MCF 10A (cell line): ENCODE measurements at regions not wholly inside any gene's neighbourhood (a gene's known extent, or its start where the extent isn't known, plus 50 kb on each side); places are given as distances from the start of the nearest gene placed in this dataset.

Source experiments
- BruUV-seq: library from RNA; stranded (reverse); fragments of 400-500 nt; replicated peaks from 2 replicates; lab custom pipeline; 2021; lab: Mats Ljungman, UMichigan
- CTCF ChIA-PET: fragments of 300-600 bp; sonication (Branson Sonifier 250); formaldehyde crosslinking; extraction: SDS; loops from one replicate; lab custom pipeline; 2021; ENCODE audit warnings: antibody characterized with exemption, inconsistent platforms; lab: Yijun Ruan, JAX
- POLR2A ChIA-PET: fragments of 300-600, 350-650 bp; sonication (Branson Sonifier 250); formaldehyde crosslinking; extraction: SDS; loops from one replicate; lab custom pipeline; 2020; ENCODE audit warnings: antibody characterized with exemption, inconsistent platforms; lab: Yijun Ruan, JAX
- DNase-seq: peaks from one replicate; pipeline ENCODE4 v3.0.0-alpha.2; 2018; ENCODE audit not compliant: unreplicated experiment
- H3K27ac Mint-ChIP-seq: one replicate; pipeline ENCODE4 v1.8.0; 2022; ENCODE audit warnings: mild to moderate bottlenecking, low read depth, mixed read lengths; ENCODE audit not compliant: unreplicated experiment
- H3K27me3 Mint-ChIP-seq: one replicate; pipeline ENCODE4 v1.8.0; 2022; ENCODE audit warnings: mixed read lengths; ENCODE audit not compliant: insufficient read depth, unreplicated experiment
- H3K36me3 Mint-ChIP-seq: one replicate; pipeline ENCODE4 v1.8.0; 2022; ENCODE audit warnings: mild to moderate bottlenecking, moderate library complexity, mixed read lengths; ENCODE audit not compliant: insufficient read depth, unreplicated experiment
- H3K4me1 Mint-ChIP-seq: one replicate; pipeline ENCODE4 v1.8.0; 2022; ENCODE audit warnings: mixed read lengths; ENCODE audit not compliant: insufficient read depth, unreplicated experiment
- H3K4me3 Mint-ChIP-seq: one replicate; pipeline ENCODE4 v1.8.0; 2022; ENCODE audit warnings: mild to moderate bottlenecking, moderate library complexity, mixed read lengths; ENCODE audit not compliant: unreplicated experiment
- H3K9me3 Mint-ChIP-seq: one replicate; pipeline ENCODE4 v1.8.0; 2022; ENCODE audit warnings: mixed read lengths; ENCODE audit not compliant: unreplicated experiment
- CTCF ChIP-seq: fragments of 200-600 bp; IDR thresholded peaks from one replicate; pipeline ENCODE4 v1.8.0; 2022; ENCODE audit warnings: antibody characterized with exemption, mild to moderate bottlenecking; ENCODE audit not compliant: unreplicated experiment
- intact Hi-C: fragments of 100-400 bp; cut with micrococcal nuclease; formaldehyde crosslinking; loops from 2 replicates; pipeline ENCODE4 v1.14.1; 2022

GRCh38 chr14:23723911-23724310 lies 87.7 kb downstream of the DHRS2 start:
- POLR2A ChIA-PET = no interaction called here
- H3K36me3 Mint-ChIP-seq = no peaks in the 10 kb centered on the region
- CTCF ChIA-PET = interaction anchor here (0.6 to 0.8 kb wide), 2 partner anchors 118 to 187 kb away, joined by 3 to 4 read pairs; no protein-coding TSS in a partner anchor

GRCh38 chr14:23725528-23725927 lies 89.4 kb downstream of the DHRS2 start:
- Mint-ChIP-seq H3K4me1 (peaks cover 7% of the 10 kb centered on the region), H3K27ac (no peak overlapping the region), H3K27me3 (no peaks in the 10 kb centered on the region), H3K4me3 (no peak overlapping the region), H3K9me3 (no peaks in the 10 kb centered on the region), H3K36me3 (no peaks in the 10 kb centered on the region)
- no peak for DNase-seq
- BruUV-seq = no TSS peak
- ChIA-PET POLR2A (no interaction called here), CTCF (interaction anchor here (0.6 to 10.2 kb wide), 4 partner anchors 59 to 280 kb away, joined by 3 to 105 read pairs (median 15); no protein-coding TSS in a partner anchor)
- TF ChIP-seq CTCF = no peak
- intact Hi-C loops = loop anchor here (5.0 kb wide), 1 partner anchor 138 kb away; no protein-coding TSS in a partner anchor

More at GRCh38 chr14:23723911-23724310, 87.7 kb downstream of the DHRS2 start:
- Mint-ChIP-seq H3K4me1 (peaks cover 7% of the 10 kb centered on the region), H3K4me3 (no peak overlapping the region), H3K9me3 (no peaks in the 10 kb centered on the region), H3K27ac (no peak overlapping the region), H3K27me3 (no peaks in the 10 kb centered on the region)
- intact Hi-C loops = no loop called here
- no TSS peak for BruUV-seq
- DNase-seq = no peak
- no peak for TF ChIP-seq CTCF

GRCh38 chr14:23725980-23726710 lies 90.0 kb downstream of the DHRS2 start:
- TF ChIP-seq CTCF = no peak
- no TSS peak for BruUV-seq
- Mint-ChIP-seq H3K4me1 (peaks cover 7% of the 10 kb centered on the region), H3K9me3 (no peaks in the 10 kb centered on the region), H3K4me3 (no peak overlapping the region), H3K27ac (no peak overlapping the region), H3K36me3 (no peaks in the 10 kb centered on the region), H3K27me3 (no peaks in the 10 kb centered on the region)
- ChIA-PET POLR2A (interaction anchor here (1.4 kb wide), 1 partner anchor 184 kb away, joined by 5 read pairs; no protein-coding TSS in a partner anchor), CTCF (interaction anchor here (0.6 to 10.2 kb wide), 18 partner anchors 14 to 382 kb away, joined by 3 to 105 read pairs (median 6); no protein-coding TSS in a partner anchor)
- DNase-seq = no peak
- intact Hi-C loops = loop anchor here (5.0 kb wide), 1 partner anchor 139 kb away; no protein-coding TSS in a partner anchor
